ENCODE measurements at regions not wholly inside any gene's neighbourhood (a gene's known extent, or its start where the extent isn't known, plus 50 kb on each side); places are given as distances from the start of the nearest gene placed in this dataset.

DNA sequence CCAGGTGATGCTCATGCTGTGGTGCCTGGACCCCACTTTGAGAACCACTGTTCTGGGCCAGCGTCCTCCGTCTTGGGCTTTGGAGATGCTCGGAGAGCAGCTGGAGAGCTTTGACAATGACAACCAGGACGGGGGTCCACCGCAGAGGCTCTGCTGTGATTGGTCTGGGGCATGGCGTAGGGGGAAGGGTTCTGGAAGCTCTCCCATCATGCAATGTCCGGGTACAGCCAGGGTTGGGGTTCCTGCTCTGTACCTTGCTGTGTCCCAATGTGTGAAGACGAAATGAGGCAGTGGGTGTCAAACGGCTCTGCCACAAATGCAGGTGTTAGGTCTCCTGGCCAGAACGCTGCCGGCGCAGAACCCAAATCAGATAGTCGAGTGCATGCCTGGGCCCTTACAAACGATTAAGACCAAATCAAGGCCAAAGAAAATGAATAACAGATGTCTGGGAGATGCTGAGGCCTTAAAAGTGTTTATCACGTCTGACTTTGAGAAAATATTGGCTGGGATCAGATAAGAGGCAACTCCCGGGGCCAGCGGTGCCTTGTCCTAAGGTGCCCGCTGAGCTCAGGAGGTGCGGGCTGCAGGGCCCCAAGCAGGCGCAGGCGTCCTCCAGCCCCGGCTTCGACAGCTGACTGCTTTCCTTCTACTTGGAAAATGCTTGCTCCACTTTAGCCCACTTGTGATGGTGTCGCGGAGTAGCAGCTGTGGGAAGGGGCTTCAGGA, 117.2 kb downstream of the VAPA start:
- no peak overlapping the region for H2AK5ac ChIP-seq (ENCODE audit: insufficient read length, low read length)
- peaks cover 2% of the 10 kb centered on the region for H3K23me2 ChIP-seq (ENCODE audit: insufficient read length, low read depth, low read length, poor library complexity, severe bottlenecking)
- no peak overlapping the region for H2BK20ac ChIP-seq (ENCODE audit: low read depth, low read length, poor library complexity, severe bottlenecking)
- no peaks in the 10 kb centered on the region for H3K9me3 Mint-ChIP-seq
- H3T11ph ChIP-seq (ENCODE audit: low read length) = no peak overlapping the region
- H3K4me3 Mint-ChIP-seq = no peak overlapping the region
- H3K9ac ChIP-seq (ENCODE audit: extremely low read depth, insufficient read length, low read length) = no peak overlapping the region
- H3K56ac ChIP-seq (ENCODE audit: insufficient read length, low read depth, low read length) = no peak overlapping the region
- no peak for DNase-seq
- no peak overlapping the region for H3K14ac ChIP-seq (ENCODE audit: insufficient read depth, low read length)
- H2BK120ac ChIP-seq (ENCODE audit: low read depth, low read length, poor library complexity, severe bottlenecking) = no peak overlapping the region
- H3K79me1 ChIP-seq (ENCODE audit: insufficient read depth, low read depth, low read length, poor library complexity, severe bottlenecking) = no peaks in the 10 kb centered on the region
- no peaks in the 10 kb centered on the region; the same call in 1 of the 2 replicates for H3K4me1 ChIP-seq (ENCODE audit: insufficient read depth, low read length)
- no peaks in the 10 kb centered on the region for H3K79me2 ChIP-seq (ENCODE audit: insufficient read depth, low read length)
- H3K27me3 Mint-ChIP-seq (ENCODE audit: low read depth) = peaks cover 8% of the 10 kb centered on the region
- H4K91ac ChIP-seq (ENCODE audit: insufficient read length, low read depth, low read length) = no peak overlapping the region
- H3K23ac ChIP-seq (ENCODE audit: insufficient read length, low read depth, low read length) = no peak overlapping the region
- no peaks in the 10 kb centered on the region for H3K9me3 ChIP-seq (ENCODE audit: control insufficient read depth, low read depth, low read length)
- no peak overlapping the region for H2AFZ ChIP-seq (ENCODE audit: low read length)
- H3K27ac ChIP-seq (ENCODE audit: insufficient read length, low read depth, low read length) = no peak overlapping the region
- no peak overlapping the region for H2BK5ac ChIP-seq (ENCODE audit: insufficient read length, low read length)
- no peak overlapping the region for H3K4me2 ChIP-seq (ENCODE audit: insufficient read depth, insufficient read length, low read length)
- H4K20me1 ChIP-seq (ENCODE audit: control insufficient read depth, insufficient read depth, insufficient read length) = no peaks in the 10 kb centered on the region
- peaks cover 6 to 7% of the 10 kb centered on the region in 2 experiments; a peak in 3 of 4 replicates for H3K4me1 Mint-ChIP-seq
- H3K18ac ChIP-seq (ENCODE audit: insufficient read length, low read depth, low read length) = no peak overlapping the region
- TF ChIP-seq CTCF (conservative IDR thresholded peaks at IDR 0.05) = no peak
- WGBS (ENCODE audit: extremely low coverage, insufficient read length, low lambda C conversion rate) = no CpG with 5 or more reads among the region's 25 CpGs
- H2BK15ac ChIP-seq (ENCODE audit: low read depth, low read length) = no peak overlapping the region
- H4K5ac ChIP-seq (ENCODE audit: insufficient read length, low read depth, low read length) = no peak overlapping the region
- H4K8ac ChIP-seq (replicated peaks; ENCODE audit: insufficient read length, low read depth, low read length) = no peak overlapping the region
- no peak overlapping the region for H3K4ac ChIP-seq (ENCODE audit: low read depth, low read length)
- H2BK12ac ChIP-seq (ENCODE audit: insufficient read length, low read depth, low read length) = no peak overlapping the region
- H3K27ac Mint-ChIP-seq = no peak overlapping the region
- H3K27me3 ChIP-seq (ENCODE audit: insufficient read depth, low read length) = no peaks in the 10 kb centered on the region
- no peaks in the 10 kb centered on the region for H3K36me3 Mint-ChIP-seq (ENCODE audit: insufficient read depth in 1 of 3, low read depth in 3 of 3)

Data from H9 (cell line).